Sigmoid colon (tissue), 6 donors: ENCODE measurements at regions not wholly inside any gene's neighbourhood (a gene's known extent, or its start where the extent isn't known, plus 50 kb on each side); places are given as distances from the start of the nearest gene placed in this dataset.

ENCODE experiments used
- DNase-seq: peaks from one replicate; pipeline ENCODE4 v3.0.0-alpha.2; 2019
- H3K27ac ChIP-seq, 4 donors: fragments of 200-600 bp; sonication (generic); one replicate each; pipeline ENCODE4 v1.5.1; 2016 to 2019; ENCODE audit warnings: mild to moderate bottlenecking in 1 of 4
- H3K27me3 ChIP-seq, 3 donors: fragments of 200-600 bp; sonication (generic); one replicate each; pipeline ENCODE4 v1.5.1; 2019; ENCODE audit warnings: mild to moderate bottlenecking in 1 of 3
- H3K36me3 ChIP-seq, 4 donors: fragments of 200-600 bp; sonication (generic); one replicate each; pipeline ENCODE4 v1.5.1; 2016 to 2019
- H3K4me1 ChIP-seq, 4 donors: fragments of 200-600 bp; sonication (generic); one replicate each; pipeline ENCODE4 v1.5.1; 2017 to 2019
- H3K4me3 ChIP-seq, 4 donors: fragments of 200-600 bp; sonication (generic); one replicate each; pipeline ENCODE4 v1.5.1; 2017 to 2019; ENCODE audit warnings: mild to moderate bottlenecking in 2 of 4, moderate library complexity in 1 of 4
- H3K9me3 ChIP-seq, 4 donors: fragments of 200-600 bp in 3 of 4; sonication (generic) in 3 of 4; one replicate each; pipeline versions ENCODE4 v1.5.1 to v1.6.1; 2013 to 2019
- CTCF ChIP-seq, 4 experiments: fragments of 450-650 bp in 3 of 4; fragments of 200-600 bp in 1 of 4; IDR thresholded peaks; one replicate each; pipeline ENCODE4 v1.5.1; 2016 to 2019; ENCODE audit warnings: antibody characterized with exemption in 4 of 4, mild to moderate bottlenecking in 3 of 4, moderate library complexity in 2 of 4
- EP300 ChIP-seq, 4 donors: sonication (generic); formaldehyde crosslinking; IDR thresholded peaks; one replicate each; pipeline ENCODE4 v1.6.1; 2017; ENCODE audit warnings: antibody characterized with exemption in 4 of 4
- POLR2A ChIP-seq, 2 donors: fragments of 450-650 bp; IDR thresholded peaks; one replicate each; pipeline ENCODE4 v1.6.1; 2016; ENCODE audit warnings: antibody characterized with exemption in 2 of 2, mild to moderate bottlenecking in 2 of 2, moderate library complexity in 2 of 2
- POLR2AphosphoS5 ChIP-seq, 4 donors: sonication (generic); formaldehyde crosslinking; IDR thresholded peaks; one replicate each; pipeline ENCODE4 v1.6.1; 2017; ENCODE audit warnings: antibody characterized with exemption in 4 of 4
- WGBS, 2 donors: extraction: QIAGEN DNeasy Blood & Tissue Kit; methylation state at CpG; one replicate each; pipeline ENCODE4 v1.1.7; 2013; 5-methylcytosine and 5-hydroxymethylcytosine counted together
- intact Hi-C: fragments of 100-400 bp; cut with DNase I; formaldehyde crosslinking; loops from one replicate; pipeline ENCODE4 v1.15.1; 2023
- donor health status: healthy with polysubstance abuse.
- donor health status: healthy.

GRCh38 chr7:54153462-54153861 lies 388.7 kb upstream of the VSTM2A start:
- 58 to 68% methylated on average over 2 of the region's 2 CpGs for WGBS, 2 donors
- H3K27me3 ChIP-seq, result no peaks in the 10 kb centered on the region
- H3K4me1 ChIP-seq, result no peaks in the 10 kb centered on the region
- H3K27ac ChIP-seq, result no peak overlapping the region
- H3K36me3 ChIP-seq, result no peaks in the 10 kb centered on the region
- intact Hi-C loops, result no loop called here
- H3K9me3 ChIP-seq, result peaks cover 0 to 4% (median 0%) of the 10 kb centered on the region in 4 donors
- DNase-seq, result no peak
- H3K4me3 ChIP-seq, result no peak overlapping the region
- TF ChIP-seq POLR2AphosphoS5 (IDR thresholded peaks at IDR 0.05) (no peak), CTCF (IDR thresholded peaks at IDR 0.05) (no peak), POLR2A (IDR thresholded peaks at IDR 0.05) (no peak), EP300 (IDR thresholded peaks at IDR 0.05) (no peak)

GRCh38 chr7:54159088-54159487 lies 383.1 kb upstream of the VSTM2A start:
- H3K9me3 ChIP-seq, result peaks cover 0 to 4% (median 0%) of the 10 kb centered on the region in 4 donors
- no peak overlapping the region for H3K27ac ChIP-seq
- no peaks in the 10 kb centered on the region for H3K27me3 ChIP-seq
- H3K4me1 ChIP-seq, result no peaks in the 10 kb centered on the region
- no peak overlapping the region for H3K4me3 ChIP-seq
- no peak for DNase-seq
- H3K36me3 ChIP-seq, result no peaks in the 10 kb centered on the region
- TF ChIP-seq CTCF (IDR thresholded peaks at IDR 0.05) (no peak), EP300 (IDR thresholded peaks at IDR 0.05) (no peak), POLR2A (IDR thresholded peaks at IDR 0.05) (no peak), POLR2AphosphoS5 (IDR thresholded peaks at IDR 0.05) (no peak)
- WGBS, 2 donors, result 65 to 66% methylated on average over 2 of the region's 2 CpGs
- intact Hi-C loops, result no loop called here

- intact Hi-C loops, result no loop called here
- Histone ChIP-seq H3K4me1 (no peaks in the 10 kb centered on the region), H3K36me3 (no peaks in the 10 kb centered on the region), H3K9me3 (peaks cover 0 to 4% (median 0%) of the 10 kb centered on the region in 4 donors), H3K4me3 (no peak overlapping the region), H3K27me3 (no peaks in the 10 kb centered on the region), H3K27ac (no peak overlapping the region)
- DNase-seq, result no peak
- TF ChIP-seq POLR2A (IDR thresholded peaks at IDR 0.05) (no peak), CTCF (IDR thresholded peaks at IDR 0.05) (no peak), EP300 (IDR thresholded peaks at IDR 0.05) (no peak)
- 84 to 94% methylated on average over 4 of the region's 4 CpGs for WGBS, 2 donors
These were observed 380.6 kb upstream of the VSTM2A start for GRCh38 chr7:54161621-54162020.

- H3K27me3 ChIP-seq, result no peaks in the 10 kb centered on the region
- no peaks in the 10 kb centered on the region for H3K36me3 ChIP-seq
- intact Hi-C loops, result no loop called here
- H3K9me3 ChIP-seq, result peaks cover 0 to 5% (median 0%) of the 10 kb centered on the region in 4 donors
- H3K27ac ChIP-seq, result no peak overlapping the region
- TF ChIP-seq EP300 (IDR thresholded peaks at IDR 0.05) (no peak), POLR2A (IDR thresholded peaks at IDR 0.05) (no peak), CTCF (IDR thresholded peaks at IDR 0.05) (no peak), POLR2AphosphoS5 (IDR thresholded peaks at IDR 0.05) (no peak)
- H3K4me1 ChIP-seq, result no peaks in the 10 kb centered on the region
- DNase-seq, result no peak
- WGBS, 2 donors, result 63 to 77% methylated on average over 4 of the region's 4 CpGs
- no peak overlapping the region for H3K4me3 ChIP-seq
These were observed 375.8 kb upstream of the VSTM2A start for GRCh38 chr7:54166419-54166818.

GRCh38 chr7:54179321-54180029 lies 362.7 kb upstream of the VSTM2A start:
- no peak for DNase-seq
- Histone ChIP-seq H3K36me3 (no peaks in the 10 kb centered on the region), H3K9me3 (no peaks in the 10 kb centered on the region), H3K27ac (no peak overlapping the region), H3K4me1 (no peaks in the 10 kb centered on the region), H3K27me3 (no peaks in the 10 kb centered on the region), H3K4me3 (no peak overlapping the region)
- intact Hi-C loops, result no loop called here
- 71 to 72% methylated on average over 3 of the region's 3 CpGs for WGBS, 2 donors
- TF ChIP-seq CTCF (IDR thresholded peaks at IDR 0.05) (no peak), EP300 (IDR thresholded peaks at IDR 0.05) (no peak), POLR2A (IDR thresholded peaks at IDR 0.05) (no peak), POLR2AphosphoS5 (IDR thresholded peaks at IDR 0.05) (no peak)
